ENCODE measurements at regions not wholly inside any gene's neighbourhood (a gene's known extent, or its start where the extent isn't known, plus 50 kb on each side); places are given as distances from the start of the nearest gene placed in this dataset.

- TF ChIP-seq CTCF (conservative IDR thresholded peaks at IDR 0.05; ENCODE audit: low read depth, low read length) (no peak), MXI1 (IDR thresholded peaks at IDR 0.05; ENCODE audit: borderline replicate concordance, low read depth, low read length) (no peak), SMC3 (IDR thresholded peaks at IDR 0.05; ENCODE audit: low read depth, low read length) (no peak), BHLHE40 (IDR thresholded peaks at IDR 0.05; ENCODE audit: low read depth, low read length) (no peak), USF2 (IDR thresholded peaks at IDR 0.05; ENCODE audit: low read depth, low read length) (no peak), RAD21 (IDR thresholded peaks at IDR 0.05; ENCODE audit: low read length) (no peak), CEBPB (IDR thresholded peaks at IDR 0.05; ENCODE audit: low read depth, low read length) (no peak), MAZ (IDR thresholded peaks at IDR 0.05; ENCODE audit: borderline replicate concordance, low read depth, low read length) (no peak), POLR2A (IDR thresholded peaks at IDR 0.05; ENCODE audit: low read depth, low read length) (no peak), RCOR1 (IDR thresholded peaks at IDR 0.05; ENCODE audit: insufficient replicate concordance, low read length) (no peak), NFE2L2 (IDR thresholded peaks at IDR 0.05; ENCODE audit: low read depth, low read length) (no peak), FOS (IDR thresholded peaks at IDR 0.05; ENCODE audit: low read depth, low read length) (no peak)
These were observed 188.3 kb downstream of the GXYLT1 start for GRCh38 chr12:41956353-41956752.

Measured in IMR-90 (cell line).